C4-2B (cell line): ENCODE measurements at regions not wholly inside any gene's neighbourhood (a gene's known extent, or its start where the extent isn't known, plus 50 kb on each side); places are given as distances from the start of the nearest gene placed in this dataset.

ENCODE experiments used
- H3K27ac ChIP-seq: fragments of 450-650 bp; 2 replicates; pipeline ENCODE4 v1.5.1; 2017
- ZFX ChIP-seq: fragments of 450-650 bp; IDR thresholded peaks from 2 replicates; pipeline ENCODE4 v1.6.1; 2017
- TF ChIP-seq, protein P1 (sequence below): fragments of 450-650 bp; conservative IDR thresholded peaks from 2 replicates; pipeline ENCODE4 v1.5.1; 2017; ENCODE audit warnings: mild to moderate bottlenecking

- no peak overlapping the region for H3K27ac ChIP-seq
- TF ChIP-seq, protein P1, sequence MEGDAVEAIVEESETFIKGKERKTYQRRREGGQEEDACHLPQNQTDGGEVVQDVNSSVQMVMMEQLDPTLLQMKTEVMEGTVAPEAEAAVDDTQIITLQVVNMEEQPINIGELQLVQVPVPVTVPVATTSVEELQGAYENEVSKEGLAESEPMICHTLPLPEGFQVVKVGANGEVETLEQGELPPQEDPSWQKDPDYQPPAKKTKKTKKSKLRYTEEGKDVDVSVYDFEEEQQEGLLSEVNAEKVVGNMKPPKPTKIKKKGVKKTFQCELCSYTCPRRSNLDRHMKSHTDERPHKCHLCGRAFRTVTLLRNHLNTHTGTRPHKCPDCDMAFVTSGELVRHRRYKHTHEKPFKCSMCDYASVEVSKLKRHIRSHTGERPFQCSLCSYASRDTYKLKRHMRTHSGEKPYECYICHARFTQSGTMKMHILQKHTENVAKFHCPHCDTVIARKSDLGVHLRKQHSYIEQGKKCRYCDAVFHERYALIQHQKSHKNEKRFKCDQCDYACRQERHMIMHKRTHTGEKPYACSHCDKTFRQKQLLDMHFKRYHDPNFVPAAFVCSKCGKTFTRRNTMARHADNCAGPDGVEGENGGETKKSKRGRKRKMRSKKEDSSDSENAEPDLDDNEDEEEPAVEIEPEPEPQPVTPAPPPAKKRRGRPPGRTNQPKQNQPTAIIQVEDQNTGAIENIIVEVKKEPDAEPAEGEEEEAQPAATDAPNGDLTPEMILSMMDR, result no peak
Observed at GRCh38 chr15:100778831-100779288, 100.8 kb upstream of the ALDH1A3 start.

GRCh38 chr15:100779331-100780207 lies 100.1 kb upstream of the ALDH1A3 start:
- TF ChIP-seq, protein P1, result no peak
- no peak for TF ChIP-seq ZFX
- no peak overlapping the region for H3K27ac ChIP-seq

GRCh38 chr15:100780208-100780800 lies 99.3 kb upstream of the ALDH1A3 start:
- no peak overlapping the region for H3K27ac ChIP-seq
- no peak for TF ChIP-seq ZFX
- TF ChIP-seq, protein P1, result no peak

DNA sequence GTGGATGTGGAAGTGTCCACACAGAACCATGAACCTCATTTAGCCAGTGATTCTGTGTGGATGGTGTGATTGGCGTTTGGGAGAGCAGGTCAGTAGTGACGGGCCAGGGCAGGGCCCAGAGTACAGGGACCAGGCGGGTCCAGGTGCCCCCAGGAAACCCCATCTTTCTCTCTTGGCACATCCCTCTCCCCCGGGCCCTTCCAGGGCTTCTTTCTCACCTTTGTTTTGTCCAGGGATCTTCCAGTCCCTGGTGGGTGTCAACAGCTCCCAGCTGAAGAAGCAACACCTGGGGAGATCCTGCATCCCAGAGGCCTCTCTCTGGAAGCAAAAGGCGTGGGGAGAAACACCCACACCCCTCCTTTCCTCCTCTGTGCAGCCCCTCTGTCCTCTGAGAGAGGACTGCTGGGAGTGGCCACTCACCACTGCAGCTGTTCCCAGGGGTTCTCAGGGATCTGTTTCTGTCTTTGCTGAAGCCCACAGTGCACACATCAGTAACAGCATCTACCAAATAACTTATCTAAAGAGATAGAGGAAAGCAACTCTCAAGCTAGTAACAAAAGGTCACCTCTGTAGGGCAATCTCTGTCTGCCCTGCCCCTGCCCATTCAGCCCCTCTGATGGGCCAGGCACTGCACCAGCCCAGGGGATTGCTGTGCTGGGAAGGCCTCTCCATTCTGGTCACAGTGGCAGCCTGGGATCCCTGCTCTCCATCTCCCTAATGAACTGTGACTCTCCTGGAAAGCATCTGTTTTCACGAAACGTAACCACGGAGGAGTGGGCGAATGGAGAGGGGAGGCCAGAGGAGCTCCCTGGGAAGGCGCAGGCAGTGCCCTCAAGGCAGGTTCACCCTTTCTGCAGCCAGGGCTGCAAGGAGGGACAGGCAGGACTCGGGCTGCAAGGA lies 98.3 kb upstream of the ALDH1A3 start:
- TF ChIP-seq, protein P1, result no peak
- TF ChIP-seq ZFX, result no peak
- no peak overlapping the region for H3K27ac ChIP-seq

DNA sequence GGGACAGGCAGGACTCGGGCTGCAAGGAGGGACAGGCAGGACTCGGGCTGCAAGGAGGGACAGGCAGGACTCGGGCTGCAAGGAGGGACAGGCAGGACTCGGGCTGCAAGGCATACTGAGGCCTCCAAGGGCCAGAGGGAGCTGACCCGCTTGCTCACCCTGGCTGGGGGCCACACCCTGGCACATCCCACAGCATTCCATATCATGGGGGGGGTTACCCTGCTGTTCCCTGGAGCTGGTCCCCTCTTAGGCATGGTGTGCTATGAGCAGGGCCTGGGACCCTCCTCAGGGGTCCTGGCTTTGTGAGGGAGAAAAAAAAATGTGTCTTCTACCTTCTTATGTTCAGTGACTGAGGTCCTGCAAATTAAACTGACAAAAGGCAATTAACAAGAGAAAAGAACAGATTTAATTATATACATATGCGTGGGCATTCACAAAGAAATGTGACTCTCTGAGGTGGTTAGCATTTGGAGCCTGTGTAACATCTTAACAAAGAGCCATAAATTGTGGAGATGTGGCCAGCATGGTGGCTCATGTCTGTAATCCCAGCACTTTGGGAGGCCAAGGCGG lies 97.6 kb upstream of the ALDH1A3 start:
- no peak for TF ChIP-seq ZFX
- TF ChIP-seq, protein P1, result no peak
- no peak overlapping the region for H3K27ac ChIP-seq

DNA sequence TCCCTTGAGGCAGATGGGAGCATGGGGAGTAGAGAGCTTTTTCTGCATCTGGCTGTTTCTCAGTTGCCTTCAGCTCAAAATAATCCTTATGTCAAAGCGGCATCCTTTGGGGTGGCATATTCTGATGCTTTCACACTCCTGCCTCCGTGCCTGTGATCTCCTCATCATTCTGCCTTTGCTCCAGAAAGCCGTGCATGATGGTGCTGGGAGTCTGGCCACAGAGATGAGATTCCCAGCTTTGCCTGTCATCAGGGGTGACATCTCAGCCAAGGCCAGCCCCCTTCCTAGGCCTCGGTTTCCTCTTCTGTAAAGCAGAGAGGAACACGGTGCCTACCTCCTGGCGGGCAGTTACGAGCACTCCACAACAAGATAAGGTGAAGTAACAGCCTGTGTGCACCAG lies 96.3 kb upstream of the ALDH1A3 start:
- no peak overlapping the region for H3K27ac ChIP-seq
- TF ChIP-seq, protein P1, result no peak
- no peak for TF ChIP-seq ZFX
